GM19025 (cell line): ENCODE measurements at regions not wholly inside any gene's neighbourhood (a gene's known extent, or its start where the extent isn't known, plus 50 kb on each side); places are given as distances from the start of the nearest gene placed in this dataset.
"Not testable (repeated sequence)": the region's sequence is repeated elsewhere in the genome, so short reads cannot be mapped to it uniquely, and the experiment has no call there.

ENCODE experiments used
- ATAC-seq: cut with Tn5 transposase; IDR thresholded peaks from one replicate; pipeline ENCODE4 v1.9.1; 2021; ENCODE audit warnings: mild to moderate bottlenecking, low read depth, moderate library complexity; ENCODE audit not compliant: unreplicated experiment

GRCh38 chr10:78681141-78681540 is 387.6 kb upstream of the ZMIZ1 start:
- ATAC-seq, result not testable (repeated sequence)

GRCh38 chr10:78681986-78682385 is 386.8 kb upstream of the ZMIZ1 start:
- not testable (repeated sequence) for ATAC-seq

- ATAC-seq, result no peak
Observed at GRCh38 chr10:78684947-78685346, 383.8 kb upstream of the ZMIZ1 start.

GRCh38 chr10:78685466-78686103 is 383.2 kb upstream of the ZMIZ1 start:
- no peak for ATAC-seq

- no peak for ATAC-seq
Observed at GRCh38 chr10:78686444-78687060, 382.2 kb upstream of the ZMIZ1 start.

- ATAC-seq, result no peak
Observed at GRCh38 chr10:78687626-78688025, 381.1 kb upstream of the ZMIZ1 start.

GRCh38 chr10:78688230-78688900 is 380.4 kb upstream of the ZMIZ1 start:
- no peak for ATAC-seq

GRCh38 chr10:78688901-78689583 is 379.7 kb upstream of the ZMIZ1 start:
- no peak for ATAC-seq

- no peak for ATAC-seq
Observed at GRCh38 chr10:78689584-78689935, 379.2 kb upstream of the ZMIZ1 start.

- ATAC-seq, result no peak
Observed at GRCh38 chr10:78690354-78691111, 378.2 kb upstream of the ZMIZ1 start.

GRCh38 chr10:78691301-78692030 is 377.3 kb upstream of the ZMIZ1 start:
- ATAC-seq, result no peak

GRCh38 chr10:78692071-78692470 is 376.7 kb upstream of the ZMIZ1 start:
- ATAC-seq, result no peak

GRCh38 chr10:78695846-78696245 is 372.9 kb upstream of the ZMIZ1 start:
- no peak for ATAC-seq

- ATAC-seq, result no peak
Observed at GRCh38 chr10:78696791-78697395, 371.9 kb upstream of the ZMIZ1 start.

- no peak for ATAC-seq
Observed at GRCh38 chr10:78699971-78700370, 368.8 kb upstream of the ZMIZ1 start.

GRCh38 chr10:78700413-78700812 is 368.4 kb upstream of the ZMIZ1 start:
- no peak for ATAC-seq

- ATAC-seq, result no peak
Observed at GRCh38 chr10:78700816-78701520, 367.8 kb upstream of the ZMIZ1 start.

- no peak for ATAC-seq
Observed at GRCh38 chr10:78702186-78702585, 366.6 kb upstream of the ZMIZ1 start.

- ATAC-seq, result no peak
Observed at GRCh38 chr10:78702876-78703275, 365.9 kb upstream of the ZMIZ1 start.
